Omental fat pad (tissue), 3 donors: ENCODE measurements at regions not wholly inside any gene's neighbourhood (a gene's known extent, or its start where the extent isn't known, plus 50 kb on each side); places are given as distances from the start of the nearest gene placed in this dataset.

Experiments used
- ATAC-seq: fragments of 150-250 bp; one replicate; pipeline ENCODE4 v1.9.1; 2016; ENCODE audit warnings: mild to moderate bottlenecking, moderate library complexity; ENCODE audit not compliant: low FRiP score
- DNase-seq: peaks from one replicate; pipeline ENCODE4 v3.0.0-alpha.2; 2019; ENCODE audit warnings: low spot score
- CTCF ChIP-seq, 3 donors: fragments of 450-650 bp; IDR thresholded peaks; one replicate each; pipeline ENCODE4 v1.5.1; 2016 to 2017; ENCODE audit warnings: antibody characterized with exemption in 3 of 3, mild to moderate bottlenecking in 3 of 3, moderate library complexity in 2 of 3

- ATAC-seq: no peak
- TF ChIP-seq CTCF (IDR thresholded peaks at IDR 0.05): no peak
These were observed 92.9 kb downstream of the TXNL1 start for GRCh38 chr18:56545464-56545863.

GRCh38 chr18:56542476-56542875 is 95.9 kb downstream of the TXNL1 start:
- ATAC-seq (no peak), DNase-seq (no peak)
- TF ChIP-seq CTCF (IDR thresholded peaks at IDR 0.05): no peak

More at GRCh38 chr18:56545464-56545863, 92.9 kb downstream of the TXNL1 start:
- DNase-seq: no peak

- no peak for ATAC-seq
- no peak for TF ChIP-seq CTCF (IDR thresholded peaks at IDR 0.05)
- no peak for DNase-seq
These were observed 96.6 kb downstream of the TXNL1 start for GRCh38 chr18:56541793-56542192.

GRCh38 chr18:56541340-56541739 is 97.1 kb downstream of the TXNL1 start:
- ATAC-seq (no peak), DNase-seq (no peak)
- TF ChIP-seq CTCF (IDR thresholded peaks at IDR 0.05): no peak

- TF ChIP-seq CTCF (IDR thresholded peaks at IDR 0.05): no peak
- ATAC-seq (no peak), DNase-seq (no peak)
These were observed 99.6 kb downstream of the TXNL1 start for GRCh38 chr18:56538746-56539145.

GRCh38 chr18:56532176-56532840 is 106.1 kb downstream of the TXNL1 start:
- TF ChIP-seq CTCF (IDR thresholded peaks at IDR 0.05): no peak
- DNase-seq (no peak), ATAC-seq (no peak)

GRCh38 chr18:56522816-56523215 is 115.6 kb downstream of the TXNL1 start:
- DNase-seq (no peak), ATAC-seq (no peak)
- no peak for TF ChIP-seq CTCF (IDR thresholded peaks at IDR 0.05)
